Fibroblast of skin of right quadriceps (primary cell): ENCODE measurements at regions not wholly inside any gene's neighbourhood (a gene's known extent, or its start where the extent isn't known, plus 50 kb on each side); places are given as distances from the start of the nearest gene placed in this dataset.
"Not testable (repeated sequence)": the region's sequence is repeated elsewhere in the genome, so short reads cannot be mapped to it uniquely, and the experiment has no call there.

Experiments used
- DNase-seq: peaks from one replicate; pipeline ENCODE4 v3.0.0-alpha.2; 2013

DNA sequence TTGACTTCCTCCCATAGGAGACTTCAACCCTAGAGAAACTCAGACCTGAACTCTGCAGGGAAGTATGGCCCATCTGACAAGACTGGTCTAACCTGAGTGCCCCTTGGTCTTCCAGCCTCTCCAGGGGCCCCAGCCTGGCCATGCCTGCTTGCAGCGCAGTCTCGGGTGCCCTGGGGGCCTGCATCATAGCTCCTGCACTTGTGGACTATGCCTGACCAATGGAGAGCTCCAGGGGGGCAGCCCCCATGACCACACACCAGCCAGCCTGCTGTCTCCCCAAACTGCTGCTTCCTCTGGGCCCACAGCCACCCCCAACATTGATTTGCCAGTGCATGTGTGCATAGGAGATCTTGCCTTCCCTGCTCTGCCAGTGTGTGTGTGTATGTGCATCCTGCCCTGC, 608.6 kb upstream of the MARCKS start:
- DNase-seq, result no peak

DNA sequence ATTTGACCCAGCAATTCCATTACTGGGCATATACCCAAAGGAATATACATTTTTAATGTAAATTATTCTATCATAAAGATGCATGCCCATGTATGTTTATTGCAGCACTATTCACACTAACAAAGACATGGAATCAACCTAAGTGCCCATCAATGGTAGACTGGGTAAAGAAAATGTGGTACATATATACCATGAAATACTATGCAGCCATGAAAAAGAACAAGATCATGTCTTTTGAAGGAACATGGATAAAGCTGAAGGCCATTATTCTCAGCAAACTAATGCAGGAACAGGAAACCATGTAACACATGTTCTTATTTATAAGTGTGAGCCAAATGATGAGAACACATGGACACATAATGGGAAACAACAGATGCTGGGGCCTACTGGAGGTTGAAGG, 603.0 kb upstream of the MARCKS start:
- DNase-seq, result not testable (repeated sequence)

DNA sequence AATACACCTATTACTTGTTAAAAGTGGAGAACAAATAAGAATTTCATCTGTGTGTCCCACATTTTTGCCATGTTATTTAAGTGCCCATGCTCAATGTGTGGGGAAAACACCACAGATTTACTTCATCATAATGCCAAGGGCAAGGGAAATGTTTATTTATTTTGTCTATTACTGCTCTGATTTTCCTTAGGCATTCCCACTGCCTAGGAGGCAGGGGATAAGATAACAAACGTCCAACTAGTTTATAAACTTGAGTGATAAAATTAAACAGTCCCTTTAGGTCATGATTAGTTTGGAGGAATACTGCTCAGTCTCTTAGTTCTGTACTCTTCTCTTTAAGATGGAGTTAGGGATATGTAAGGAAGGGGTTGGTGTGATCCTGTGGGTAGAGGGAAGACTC, 598.4 kb upstream of the MARCKS start:
- DNase-seq, result no peak

DNA sequence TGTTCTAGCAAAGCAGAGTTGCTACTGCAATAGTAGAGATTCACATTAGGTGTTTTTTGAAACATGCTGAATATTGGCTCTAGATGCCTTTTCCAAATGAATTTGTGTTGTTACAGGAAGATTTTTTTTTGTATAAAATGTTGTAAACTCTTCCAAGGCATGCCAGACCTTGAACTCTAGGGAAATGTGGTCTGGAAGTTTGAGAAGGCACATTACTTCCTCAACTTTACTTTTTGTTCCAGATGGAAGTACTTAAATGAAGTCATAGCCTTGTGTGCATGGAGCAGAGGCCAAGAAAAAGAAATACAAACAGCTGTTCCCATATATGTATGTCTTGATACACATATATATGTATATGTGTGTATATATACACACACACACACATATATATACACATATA, 585.7 kb upstream of the MARCKS start:
- peak; percentile 77 for DNase-seq

DNA sequence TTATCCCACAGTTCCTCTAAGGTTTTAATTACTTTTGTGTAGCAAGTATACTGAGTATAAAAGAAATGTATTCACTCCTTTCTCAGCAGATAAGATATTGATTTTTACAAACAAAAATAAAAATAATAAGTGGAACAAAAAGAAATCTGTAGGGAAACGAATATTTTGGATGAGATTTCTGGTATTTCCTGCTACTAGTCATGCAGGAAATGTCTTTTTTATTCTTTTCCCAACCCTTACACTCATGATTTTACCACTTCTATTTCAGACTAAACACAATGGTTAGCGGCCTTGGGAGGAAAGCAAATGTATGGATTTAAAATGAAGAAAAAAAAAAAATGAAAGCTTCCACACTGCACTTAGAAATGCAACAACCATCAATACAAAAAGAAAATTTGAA, 580.5 kb upstream of the MARCKS start:
- DNase-seq, result no peak

DNA sequence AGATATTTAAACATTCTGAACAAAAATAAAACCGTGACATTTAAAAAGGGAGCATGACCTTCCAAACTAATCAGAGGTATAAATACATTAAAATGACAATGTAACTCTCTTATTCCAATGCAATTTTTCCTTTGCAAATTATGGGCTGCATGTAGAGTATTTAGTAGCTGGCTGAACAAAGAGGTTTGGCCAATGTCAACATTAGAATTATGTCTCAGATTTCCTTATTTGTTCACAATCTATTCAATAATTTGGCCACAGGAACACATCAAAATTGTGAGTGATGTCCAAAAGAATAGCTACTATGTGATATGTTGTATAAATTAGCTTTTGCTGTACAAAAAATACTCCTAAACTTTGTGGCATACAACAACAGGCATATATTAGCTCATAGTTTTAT, 580.0 kb upstream of the MARCKS start:
- no peak for DNase-seq

DNA sequence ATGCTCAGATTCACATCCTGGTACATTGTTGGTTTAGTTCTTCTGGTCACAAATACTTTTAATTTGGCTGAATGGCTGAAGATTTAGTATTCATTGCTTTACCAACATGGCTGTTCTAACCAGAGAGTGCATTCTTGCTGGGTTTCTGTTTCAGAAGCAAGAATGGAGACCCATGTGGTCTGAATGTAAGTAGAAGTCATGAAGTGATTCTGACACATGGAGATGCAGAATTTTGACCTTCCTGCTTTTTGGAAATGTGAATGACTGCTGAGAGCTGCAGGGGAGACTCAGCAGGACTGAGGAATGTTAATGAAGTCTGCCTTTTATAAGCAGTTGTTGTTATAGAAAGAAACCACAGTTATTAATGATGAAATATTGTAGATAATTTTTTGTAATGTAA, 576.1 kb upstream of the MARCKS start:
- DNase-seq, result peak; percentile 79

DNA sequence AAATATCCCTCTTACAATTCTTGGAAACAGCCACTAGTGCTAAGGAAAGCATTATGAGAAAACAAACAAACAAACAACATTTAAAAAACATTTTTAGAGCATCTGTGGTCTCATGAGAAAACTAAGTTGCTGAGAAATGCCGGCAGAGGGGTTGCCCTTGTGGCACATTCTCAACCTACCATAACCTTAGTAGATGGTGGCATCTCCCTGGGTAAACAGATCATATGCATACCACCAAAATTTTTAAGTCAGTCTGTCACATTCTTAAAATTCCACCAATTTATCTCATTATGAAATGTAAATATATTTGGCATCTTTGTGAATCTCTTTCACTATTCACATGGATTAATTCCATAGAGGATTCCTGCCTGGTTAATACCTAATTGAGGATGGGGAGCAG, 575.7 kb upstream of the MARCKS start:
- DNase-seq, result peak; percentile 39

DNA sequence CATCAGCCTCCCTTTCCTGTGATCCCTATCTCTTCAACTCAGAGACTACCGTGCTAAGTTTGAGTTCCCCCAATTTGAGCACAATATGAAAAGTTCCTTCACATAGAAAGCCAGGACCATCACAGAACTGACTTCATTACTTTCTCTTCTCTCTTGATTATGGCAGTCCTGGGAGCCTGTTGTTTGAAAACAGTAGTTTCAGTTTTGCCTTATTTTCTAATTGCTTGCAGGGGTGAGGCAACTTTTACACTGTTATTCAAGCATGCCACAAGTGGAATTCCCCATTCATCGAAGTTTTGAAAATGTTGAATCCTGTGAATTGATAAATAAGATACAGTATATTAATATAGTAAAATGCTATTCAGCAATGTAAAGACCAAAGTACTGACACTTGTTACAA, 569.7 kb upstream of the MARCKS start:
- no peak for DNase-seq

DNA sequence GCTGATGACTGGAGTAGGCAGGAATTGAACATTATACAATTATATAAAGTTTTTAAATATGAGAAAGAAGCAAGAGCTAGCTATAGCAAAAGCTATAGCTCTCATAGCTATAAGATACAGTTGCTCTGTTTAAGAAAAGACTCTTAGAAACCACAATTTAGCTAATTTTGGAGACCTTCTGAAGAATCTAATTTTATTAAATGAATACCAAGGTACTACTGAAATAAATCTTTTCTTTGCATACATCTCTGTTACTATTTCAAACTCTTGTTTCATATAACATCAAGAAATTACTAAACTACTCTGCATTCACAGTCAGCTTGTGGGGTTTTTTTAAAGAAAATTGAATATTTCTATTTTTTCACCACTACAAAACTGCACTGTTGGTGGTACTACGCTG, 568.7 kb upstream of the MARCKS start:
- no peak for DNase-seq

DNA sequence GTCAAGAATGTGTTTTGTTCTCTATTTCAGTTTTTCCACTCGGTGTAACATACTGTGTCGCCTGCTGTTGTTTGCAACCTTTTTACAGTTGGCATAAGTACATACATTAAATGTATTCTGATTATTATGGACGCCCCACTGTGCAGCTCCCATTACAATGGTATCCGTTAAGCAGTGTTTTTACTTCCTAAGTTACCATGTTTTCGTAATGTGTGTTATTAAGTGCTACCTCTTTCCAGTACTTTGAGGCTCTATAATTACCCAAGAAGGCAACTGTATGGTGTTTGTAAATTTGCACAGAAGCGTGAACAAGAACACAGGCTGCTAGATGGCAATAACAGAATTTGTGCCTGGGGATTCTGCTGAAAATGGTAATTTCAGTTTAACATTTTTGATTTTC, 568.0 kb upstream of the MARCKS start:
- no peak for DNase-seq

DNA sequence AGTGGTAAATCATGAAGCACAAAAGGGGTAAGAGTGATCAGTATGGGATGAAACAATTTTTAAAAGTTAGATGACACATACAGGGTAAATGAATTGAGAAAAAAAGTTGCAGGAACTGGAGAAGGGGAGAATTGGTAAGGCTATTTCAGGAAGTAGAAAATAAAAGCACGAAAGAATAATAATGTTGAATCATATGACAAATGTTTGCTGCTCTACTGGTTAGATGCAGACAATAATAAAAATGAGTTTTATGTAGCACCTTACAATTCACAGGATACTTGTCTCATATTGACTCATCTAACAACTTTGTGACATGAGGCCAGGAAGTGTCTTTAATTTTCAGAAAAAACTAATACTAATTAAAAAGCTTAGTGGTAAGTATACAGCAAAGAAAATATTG, 566.5 kb upstream of the MARCKS start:
- DNase-seq, result no peak

DNA sequence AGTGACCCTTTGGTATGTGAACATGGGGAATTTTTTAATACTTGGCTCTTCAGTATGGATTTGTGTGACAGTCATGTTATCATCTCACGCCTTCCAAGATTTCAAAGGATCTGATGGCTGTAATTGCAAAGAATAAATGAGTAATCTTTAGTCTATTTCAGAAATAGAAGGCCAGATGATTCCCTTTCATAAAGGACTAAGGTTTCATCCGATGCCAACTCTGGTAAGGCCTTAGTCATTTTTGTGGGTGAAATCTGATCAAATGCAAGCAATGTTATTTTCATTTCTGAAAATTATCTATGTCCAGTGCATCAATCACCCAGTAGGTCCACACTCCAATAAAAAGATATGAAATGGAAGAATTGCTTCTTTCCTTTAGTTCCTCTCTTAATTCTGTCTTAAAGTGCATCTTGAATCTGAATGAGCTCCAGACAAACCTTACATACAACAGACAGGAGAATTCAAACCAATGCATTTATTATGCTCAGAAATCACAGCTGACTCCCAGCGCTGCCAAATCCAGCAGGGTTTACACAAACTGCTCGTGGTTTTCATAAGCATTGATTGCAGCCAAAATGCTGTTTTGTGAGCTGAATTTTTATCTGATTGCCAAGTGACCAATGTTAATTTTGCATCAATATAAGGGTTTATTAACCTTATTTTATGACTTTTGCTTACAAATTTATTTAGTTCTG, 565.2 kb upstream of the MARCKS start:
- peak; percentile 45 for DNase-seq

DNA sequence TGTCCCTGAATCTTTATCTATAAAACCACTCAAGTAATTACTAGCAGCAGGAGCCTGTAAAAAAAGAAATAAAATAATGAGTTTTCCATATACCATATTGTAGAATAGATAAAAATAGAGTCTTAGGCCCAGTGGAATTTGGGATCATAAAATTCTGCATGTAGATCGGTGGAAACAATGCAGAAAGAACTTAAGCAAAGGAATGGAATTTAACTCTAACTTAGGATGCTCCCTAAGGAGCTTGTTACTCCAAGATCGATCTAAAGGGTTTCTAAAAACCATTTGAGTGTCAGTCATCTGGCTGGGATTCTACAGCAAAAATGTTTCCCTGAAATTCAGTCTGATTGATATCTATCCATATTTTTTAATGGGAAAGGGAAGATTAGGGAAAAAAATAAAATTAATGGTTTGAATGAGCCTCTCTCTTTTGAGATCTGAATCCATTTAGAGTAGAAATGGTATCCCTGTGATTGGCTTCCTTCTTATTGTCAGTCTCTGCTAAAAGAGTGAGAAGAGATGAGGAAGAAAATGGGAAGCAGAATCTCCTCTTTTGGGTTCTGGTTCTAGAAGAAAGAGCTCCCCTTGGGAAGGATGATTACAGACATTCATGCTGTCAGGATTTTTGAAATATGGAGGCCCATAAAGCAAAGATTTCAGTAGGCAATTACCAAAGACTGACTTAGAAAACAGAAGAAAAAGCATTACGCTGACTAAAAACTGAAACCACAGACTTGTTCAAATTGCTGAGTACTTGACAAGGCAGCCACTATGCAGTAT, 564.3 kb upstream of the MARCKS start:
- DNase-seq, result peak; percentile 74

DNA sequence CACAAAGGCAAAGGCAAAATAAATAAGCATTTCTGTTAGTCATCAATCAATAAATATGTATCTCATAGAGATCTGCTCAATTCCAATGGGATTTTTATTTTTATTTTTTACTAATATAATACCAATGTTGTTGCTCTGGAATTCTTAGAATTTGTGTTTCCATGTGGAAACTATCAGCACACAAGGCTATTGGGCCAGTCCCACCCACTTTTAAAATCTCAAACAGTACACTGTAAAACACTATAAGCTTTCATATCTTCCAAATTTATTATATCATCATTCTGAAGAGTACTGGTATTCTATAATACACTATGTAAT, 563.8 kb upstream of the MARCKS start:
- DNase-seq, result no peak

DNA sequence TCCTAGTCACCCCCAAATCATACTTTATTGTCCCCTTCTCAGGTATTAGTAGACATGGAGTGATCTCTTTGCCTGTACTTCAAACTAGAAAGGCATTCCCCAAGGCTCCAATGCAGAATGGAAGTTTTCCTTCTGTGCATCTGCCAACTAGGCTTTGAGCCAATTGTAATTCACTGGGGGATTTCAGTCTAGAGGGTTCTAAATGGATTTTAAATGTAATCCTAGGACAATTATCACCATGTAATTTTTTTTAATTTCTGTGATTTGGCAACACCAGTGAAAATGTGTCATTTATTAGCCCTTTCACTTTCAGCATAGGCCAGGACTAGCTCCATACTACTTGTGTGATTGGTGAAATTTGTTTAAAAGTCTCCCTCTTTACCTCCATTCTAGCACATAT, 557.6 kb upstream of the MARCKS start:
- DNase-seq, result peak; percentile 68

DNA sequence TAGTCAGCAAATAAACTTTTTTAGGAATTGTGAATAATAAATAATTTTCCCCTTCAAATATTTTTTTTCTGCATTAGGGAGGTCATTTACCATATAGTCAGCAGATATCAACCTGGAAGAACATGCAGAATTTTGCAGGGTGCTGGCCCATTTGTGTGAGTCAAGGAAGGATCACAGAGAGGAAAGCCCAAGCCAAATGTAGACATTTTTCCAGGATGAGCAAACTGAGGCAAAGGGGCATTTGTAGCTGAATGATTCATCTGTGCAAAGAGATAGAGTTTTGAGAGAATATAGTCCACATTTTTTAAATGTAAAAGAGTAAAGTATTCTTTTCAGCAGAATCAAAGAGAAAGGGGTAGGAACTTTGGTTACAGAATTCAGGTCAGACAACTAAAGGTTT, 555.5 kb upstream of the MARCKS start:
- DNase-seq, result peak; percentile 33

DNA sequence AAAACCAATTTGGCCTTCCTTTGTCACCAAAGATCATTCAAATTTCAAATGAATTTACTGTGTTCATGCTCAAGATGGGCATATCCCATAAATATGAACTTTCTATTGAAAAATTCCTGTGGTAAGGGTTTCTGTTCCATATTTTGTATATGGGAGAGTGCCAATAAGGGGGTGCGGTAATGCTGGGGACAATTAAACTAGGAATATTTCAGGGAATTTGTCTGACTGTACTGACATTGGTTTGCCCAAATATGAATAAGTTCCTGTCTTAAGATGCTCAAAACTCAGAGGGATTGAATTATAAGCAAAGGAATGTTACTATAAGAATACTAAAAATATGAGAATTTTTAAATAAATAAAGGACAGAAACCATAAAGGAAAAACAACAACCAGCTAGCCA, 553.0 kb upstream of the MARCKS start:
- DNase-seq, result peak; percentile 67

DNA sequence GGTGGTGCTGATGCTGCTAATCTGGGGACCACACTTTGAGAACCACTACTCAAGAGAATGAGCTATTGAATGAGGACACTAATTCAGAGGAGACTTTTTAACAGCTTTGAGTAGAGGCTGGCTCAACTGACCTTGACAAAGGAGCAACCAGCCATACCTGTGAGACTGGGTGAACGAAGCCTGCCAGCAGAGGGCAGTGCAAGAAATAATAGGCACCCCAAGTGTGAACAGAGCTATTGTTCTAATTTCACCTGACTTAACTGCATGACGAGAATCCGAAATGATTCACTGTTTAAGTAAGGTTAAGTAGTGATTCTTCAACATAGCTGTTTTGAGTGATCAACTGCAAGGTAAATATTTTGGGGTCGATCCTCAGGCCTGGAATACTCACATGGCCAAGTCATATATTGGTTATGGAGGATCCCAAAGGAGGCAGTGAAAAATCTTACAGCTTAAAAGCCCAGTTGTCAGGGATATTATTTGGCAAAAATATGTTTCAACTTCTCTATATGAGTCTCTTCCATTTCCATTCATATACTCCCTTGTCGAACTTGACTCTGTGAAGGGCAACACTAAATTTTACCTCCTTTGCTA, 550.5 kb upstream of the MARCKS start:
- DNase-seq, result no peak

DNA sequence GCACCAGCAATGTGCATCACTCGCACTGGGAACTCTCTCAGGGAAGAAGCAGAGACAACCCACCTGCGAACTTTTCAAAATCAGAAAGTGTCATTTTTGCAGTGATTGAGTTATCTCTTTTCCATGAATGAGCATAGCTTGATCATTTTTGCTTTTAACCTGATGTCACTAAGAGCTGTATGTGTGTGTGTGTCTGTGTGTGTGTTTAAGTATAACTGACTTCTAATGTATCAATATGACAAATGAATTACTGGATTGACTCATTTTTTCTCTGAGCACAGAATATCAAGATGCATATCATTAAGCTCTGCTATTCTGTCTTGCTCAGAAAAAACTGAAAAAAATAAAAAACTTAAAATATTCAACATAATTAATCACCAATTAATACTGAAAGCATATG, 548.9 kb upstream of the MARCKS start:
- no peak for DNase-seq

DNA sequence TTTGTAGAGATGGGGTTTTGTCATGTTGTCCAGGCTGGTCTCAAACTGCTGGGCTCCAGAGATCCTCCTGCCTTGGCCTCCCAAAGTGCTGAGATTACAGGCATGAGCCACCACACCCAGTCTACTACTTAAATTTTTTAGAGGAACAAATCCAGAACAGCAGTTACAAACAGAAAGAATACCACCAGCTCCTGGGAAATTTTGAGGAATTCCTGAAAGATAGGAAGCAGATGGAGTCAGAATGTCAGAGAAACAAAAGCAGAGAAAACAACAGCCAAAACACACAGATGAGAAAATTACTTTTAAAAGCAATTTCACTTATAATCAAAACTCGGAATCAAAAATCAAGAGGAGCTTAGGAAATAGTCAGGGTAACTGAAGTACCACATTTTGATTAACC, 543.3 kb upstream of the MARCKS start:
- DNase-seq, result no peak

DNA sequence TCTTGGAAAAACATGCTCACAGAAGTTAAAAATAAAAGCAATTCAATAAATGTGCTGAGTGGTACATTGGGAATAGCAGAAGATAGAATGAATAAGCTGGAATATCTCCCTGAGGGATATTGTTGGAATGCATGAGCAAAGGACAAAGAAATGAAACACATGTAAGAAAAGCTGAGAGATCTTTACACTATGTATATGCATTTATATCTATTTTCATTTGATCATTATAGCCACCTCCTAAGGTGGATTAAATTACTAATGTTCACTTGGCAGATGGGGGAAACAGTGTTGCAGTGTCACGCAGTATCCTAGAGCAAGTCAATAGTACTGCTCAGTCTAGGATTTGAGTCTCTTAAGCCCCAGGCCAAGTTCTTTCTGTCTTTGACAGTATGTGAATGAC, 542.0 kb upstream of the MARCKS start:
- peak; percentile 64 for DNase-seq

DNA sequence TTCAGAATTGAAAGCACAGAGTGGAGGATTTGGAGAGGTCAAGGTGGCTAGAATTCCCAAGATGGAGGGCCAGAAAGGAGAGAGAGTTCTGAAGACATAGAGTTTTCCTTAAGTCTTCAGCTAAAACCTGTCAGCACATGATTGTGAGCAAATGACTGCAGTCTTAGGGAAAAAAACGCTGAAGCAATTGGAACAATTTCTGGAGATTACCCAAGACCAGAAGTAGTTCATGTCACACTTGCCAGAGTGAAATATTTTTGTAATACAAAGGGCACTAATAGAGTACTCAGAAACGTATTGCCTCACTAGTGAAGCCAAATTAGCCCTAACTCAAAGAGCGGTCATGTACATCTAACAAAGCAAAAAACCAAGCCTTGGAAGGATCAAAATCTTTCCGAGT, 541.3 kb upstream of the MARCKS start:
- peak; percentile 30 for DNase-seq

DNA sequence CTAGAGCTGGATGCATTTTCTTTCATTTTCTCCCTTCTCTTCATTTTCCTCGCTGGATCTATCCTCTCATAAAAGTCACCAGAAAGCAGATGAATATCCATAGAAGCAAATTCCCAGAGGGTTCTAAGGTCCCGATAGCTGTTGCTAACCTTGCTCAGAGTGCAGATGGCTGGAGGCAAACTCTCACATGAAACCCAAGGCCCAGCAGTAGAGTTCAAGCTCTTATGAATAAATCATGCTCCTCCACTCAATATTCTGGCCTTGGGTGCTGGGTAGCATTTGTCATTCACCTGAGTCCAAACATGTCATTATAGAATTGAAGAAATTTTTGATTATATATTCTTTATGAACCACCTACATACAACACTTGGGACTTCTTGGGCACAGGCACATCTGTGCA, 539.7 kb upstream of the MARCKS start:
- DNase-seq, result no peak
